ENCODE measurements at regions not wholly inside any gene's neighbourhood (a gene's known extent, or its start where the extent isn't known, plus 50 kb on each side); places are given as distances from the start of the nearest gene placed in this dataset.
A peak's percentile ranks its signal among the peaks of the same experiment; 100 is the strongest.

DNA sequence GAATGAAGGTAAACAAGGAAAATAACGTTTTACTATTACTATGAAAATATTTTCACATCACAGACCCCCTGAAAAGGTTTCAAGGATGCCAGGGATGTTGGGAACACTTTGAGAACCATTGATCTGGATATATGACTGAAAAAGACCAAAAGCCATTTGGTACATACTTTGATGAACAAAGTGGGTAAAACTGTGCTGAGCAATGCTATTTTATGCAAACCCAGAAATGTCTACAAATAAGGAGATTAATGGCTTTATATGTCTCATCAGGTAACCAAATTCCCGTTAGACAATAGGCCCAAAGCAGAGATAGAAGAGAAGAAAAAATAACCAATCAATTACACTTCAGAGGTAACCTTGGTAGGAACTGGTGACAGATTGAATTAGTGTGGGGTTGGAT is 101.4 kb upstream of the CNKSR3 start:
- TF ChIP-seq, protein P1, sequence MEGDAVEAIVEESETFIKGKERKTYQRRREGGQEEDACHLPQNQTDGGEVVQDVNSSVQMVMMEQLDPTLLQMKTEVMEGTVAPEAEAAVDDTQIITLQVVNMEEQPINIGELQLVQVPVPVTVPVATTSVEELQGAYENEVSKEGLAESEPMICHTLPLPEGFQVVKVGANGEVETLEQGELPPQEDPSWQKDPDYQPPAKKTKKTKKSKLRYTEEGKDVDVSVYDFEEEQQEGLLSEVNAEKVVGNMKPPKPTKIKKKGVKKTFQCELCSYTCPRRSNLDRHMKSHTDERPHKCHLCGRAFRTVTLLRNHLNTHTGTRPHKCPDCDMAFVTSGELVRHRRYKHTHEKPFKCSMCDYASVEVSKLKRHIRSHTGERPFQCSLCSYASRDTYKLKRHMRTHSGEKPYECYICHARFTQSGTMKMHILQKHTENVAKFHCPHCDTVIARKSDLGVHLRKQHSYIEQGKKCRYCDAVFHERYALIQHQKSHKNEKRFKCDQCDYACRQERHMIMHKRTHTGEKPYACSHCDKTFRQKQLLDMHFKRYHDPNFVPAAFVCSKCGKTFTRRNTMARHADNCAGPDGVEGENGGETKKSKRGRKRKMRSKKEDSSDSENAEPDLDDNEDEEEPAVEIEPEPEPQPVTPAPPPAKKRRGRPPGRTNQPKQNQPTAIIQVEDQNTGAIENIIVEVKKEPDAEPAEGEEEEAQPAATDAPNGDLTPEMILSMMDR (IDR thresholded peaks at IDR 0.05): no peak
- intact Hi-C loops (cut with DNase I; ENCODE audit: low total_unique reads): no loop called here
- Histone ChIP-seq H3K9me3 (no peaks in the 10 kb centered on the region), H3K36me3 (no peaks in the 10 kb centered on the region), H3K4me1 (peaks cover 0 to 18% (median 3%) of the 10 kb centered on the region in 4 donors), H3K27ac (no peak overlapping the region), H3K4me3 (no peak overlapping the region), H3K27me3 (no peaks in the 10 kb centered on the region)
- no peak for DNase-seq

DNA sequence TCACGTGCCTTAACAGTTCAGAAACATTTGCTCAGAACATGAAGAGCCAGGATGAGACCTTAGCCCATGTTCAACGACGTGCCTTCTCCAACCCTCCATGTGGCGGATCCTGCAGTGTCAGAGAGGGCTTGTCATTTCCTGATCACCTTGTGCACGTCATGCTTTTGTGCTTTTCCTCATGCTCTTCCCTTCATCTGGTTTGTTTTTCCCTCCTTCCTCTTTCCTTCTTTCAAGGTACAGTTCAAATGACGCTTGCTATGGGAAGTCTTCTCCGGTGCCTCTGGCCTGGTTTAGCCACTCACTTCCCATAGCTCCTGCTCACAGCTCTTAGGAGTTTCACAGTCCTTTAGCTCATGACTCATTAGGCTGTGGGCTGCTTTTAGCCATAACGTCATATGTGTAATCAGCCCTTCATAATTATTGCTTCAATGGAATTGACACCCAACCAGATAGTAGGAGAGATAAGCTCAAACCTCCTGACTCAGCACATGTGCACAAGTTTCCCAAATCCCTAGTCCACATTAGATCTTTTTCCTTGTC is 102.7 kb upstream of the CNKSR3 start:
- Histone ChIP-seq H3K36me3 (no peaks in the 10 kb centered on the region), H3K4me1 (peaks cover 0 to 18% (median 3%) of the 10 kb centered on the region in 4 donors), H3K9me3 (no peaks in the 10 kb centered on the region), H3K27me3 (no peaks in the 10 kb centered on the region), H3K27ac (no peak overlapping the region), H3K4me3 (no peak overlapping the region)
- intact Hi-C loops (cut with DNase I; ENCODE audit: low total_unique reads): no loop called here
- TF ChIP-seq, protein P1 (IDR thresholded peaks at IDR 0.05): no peak
- no peak for DNase-seq

DNA sequence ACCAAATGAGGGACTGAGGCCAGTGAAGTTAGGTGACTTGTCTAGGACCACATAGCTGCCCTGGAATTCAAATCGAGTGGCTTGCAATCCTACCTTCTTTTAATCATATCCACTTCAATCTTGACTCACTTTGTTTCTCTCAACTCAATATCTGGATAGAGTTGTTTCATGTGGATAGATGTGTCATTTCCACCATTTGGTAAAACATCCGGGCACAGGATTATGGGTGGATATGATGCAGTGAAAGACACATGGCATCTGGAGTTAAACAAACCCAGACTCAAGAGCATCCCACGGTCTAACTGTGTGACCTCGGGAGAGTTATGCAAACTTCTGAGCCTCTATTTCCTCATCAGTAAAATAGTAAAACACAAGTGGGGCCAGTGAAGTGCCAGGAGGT is 103.6 kb upstream of the CNKSR3 start:
- TF ChIP-seq, protein P1 (IDR thresholded peaks at IDR 0.05): no peak
- Histone ChIP-seq H3K36me3 (no peaks in the 10 kb centered on the region), H3K4me1 (peaks cover 0 to 18% (median 3%) of the 10 kb centered on the region in 4 donors), H3K9me3 (no peaks in the 10 kb centered on the region), H3K27ac (peak overlapping the region in 1 of 2 donors; percentile 11), H3K27me3 (no peaks in the 10 kb centered on the region), H3K4me3 (no peak overlapping the region)
- intact Hi-C loops (cut with DNase I; ENCODE audit: low total_unique reads): no loop called here
- no peak for DNase-seq

DNA sequence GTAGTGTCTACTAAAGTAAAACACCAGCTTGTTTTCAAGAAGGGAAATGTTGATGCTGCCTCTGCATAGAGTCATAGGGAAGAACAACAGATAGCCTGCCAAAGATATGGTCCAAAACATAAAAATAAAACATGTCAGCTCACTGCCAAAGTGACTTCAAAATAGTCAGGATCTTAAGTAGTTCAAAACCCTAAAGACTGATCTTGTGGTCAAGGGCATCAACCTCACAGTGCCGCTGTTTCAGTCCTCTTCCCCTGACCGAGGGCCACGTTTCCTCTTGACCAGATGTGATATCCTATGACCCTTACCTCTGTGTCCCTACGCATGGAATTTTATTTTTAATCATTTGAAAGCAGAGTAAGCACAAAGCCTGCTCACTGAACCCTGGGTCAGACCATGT is 104.2 kb upstream of the CNKSR3 start:
- H3K4me3 ChIP-seq: no peak overlapping the region
- no peaks in the 10 kb centered on the region for H3K9me3 ChIP-seq
- intact Hi-C loops (cut with DNase I; ENCODE audit: low total_unique reads): no loop called here
- peaks cover 0 to 18% (median 3%) of the 10 kb centered on the region in 4 donors for H3K4me1 ChIP-seq
- TF ChIP-seq, protein P1 (IDR thresholded peaks at IDR 0.05): no peak
- H3K27me3 ChIP-seq: no peaks in the 10 kb centered on the region
- H3K36me3 ChIP-seq: no peaks in the 10 kb centered on the region
- peak overlapping the region in 1 of 2 donors; percentile 11 for H3K27ac ChIP-seq
- no peak for DNase-seq

DNA sequence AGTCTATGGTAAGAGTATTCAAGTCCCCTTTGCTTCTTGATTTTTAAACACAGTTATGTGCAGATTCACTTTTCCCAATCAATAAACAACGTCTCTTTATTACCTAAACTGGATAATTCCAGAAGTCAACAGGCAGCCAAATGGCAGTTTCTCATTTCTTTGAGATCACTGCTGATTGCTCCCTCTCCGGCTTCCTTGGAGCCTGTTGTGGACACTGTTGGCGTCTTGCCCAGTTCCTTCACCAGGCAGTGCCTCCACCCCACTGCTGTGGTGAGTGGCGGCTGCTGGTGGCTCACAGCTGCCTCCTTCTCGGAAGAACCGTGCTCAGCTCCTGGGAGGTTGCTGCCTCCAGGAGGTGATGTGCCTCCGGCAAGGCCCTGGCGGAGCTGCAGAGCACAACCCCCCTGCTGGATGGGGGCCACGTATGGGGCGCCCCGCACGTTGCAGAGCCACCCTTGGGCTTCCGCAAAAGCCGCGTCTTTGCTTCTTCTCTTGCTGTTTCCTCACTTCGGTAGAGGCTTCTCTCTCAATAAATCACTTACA is 105.1 kb upstream of the CNKSR3 start:
- no peaks in the 10 kb centered on the region for H3K27me3 ChIP-seq
- H3K27ac ChIP-seq: no peak overlapping the region
- H3K4me1 ChIP-seq: peaks cover 0 to 18% (median 3%) of the 10 kb centered on the region in 4 donors
- DNase-seq: peak; percentile 49 to 80
- intact Hi-C loops (cut with DNase I; ENCODE audit: low total_unique reads): no loop called here
- TF ChIP-seq, protein P1 (IDR thresholded peaks at IDR 0.05): no peak
- H3K4me3 ChIP-seq: peak overlapping the region in 1 of 2 donors; percentile 12
- no peaks in the 10 kb centered on the region for H3K36me3 ChIP-seq
- H3K9me3 ChIP-seq: no peaks in the 10 kb centered on the region
